ENCODE measurements at regions not wholly inside any gene's neighbourhood (a gene's known extent, or its start where the extent isn't known, plus 50 kb on each side); places are given as distances from the start of the nearest gene placed in this dataset.
A peak's percentile ranks its signal among the peaks of the same experiment; 100 is the strongest.
"Not testable (repeated sequence)": the region's sequence is repeated elsewhere in the genome, so short reads cannot be mapped to it uniquely, and the experiment has no call there.

- H3K27ac ChIP-seq (ENCODE audit: low read length); intact Hi-C loops (cut with DNase I); ATAC-seq; H3K27me3 ChIP-seq (ENCODE audit: control insufficient read depth, insufficient read depth); H3K9me3 ChIP-seq (ENCODE audit: control insufficient read depth, low read length); DNase-seq; H3K4me3 ChIP-seq (ENCODE audit: low read length); H3K4me1 ChIP-seq (ENCODE audit: control insufficient read depth, insufficient read depth, low read length): not testable (repeated sequence)
- WGBS, result 86% methylated on average over 16 of the region's 16 CpGs
Measured at GRCh38 chr1:219863816-219864215, 64.5 kb downstream of the SLC30A10 start.

- no peak for DNase-seq
- Histone ChIP-seq H3K9me3 (ENCODE audit: control insufficient read depth, low read length) (no peaks in the 10 kb centered on the region), H3K27me3 (ENCODE audit: control insufficient read depth, insufficient read depth) (no peaks in the 10 kb centered on the region), H3K4me1 (ENCODE audit: control insufficient read depth, insufficient read depth, low read length) (no peaks in the 10 kb centered on the region), H3K27ac (ENCODE audit: low read length) (no peak overlapping the region), H3K4me3 (ENCODE audit: low read length) (no peak overlapping the region)
- no peak for ATAC-seq
- WGBS, result 40% methylated on average over 1 of the region's 1 CpG
- intact Hi-C loops (cut with DNase I), result no loop called here
Measured at GRCh38 chr1:219862366-219862765, 66.0 kb downstream of the SLC30A10 start.

DNA sequence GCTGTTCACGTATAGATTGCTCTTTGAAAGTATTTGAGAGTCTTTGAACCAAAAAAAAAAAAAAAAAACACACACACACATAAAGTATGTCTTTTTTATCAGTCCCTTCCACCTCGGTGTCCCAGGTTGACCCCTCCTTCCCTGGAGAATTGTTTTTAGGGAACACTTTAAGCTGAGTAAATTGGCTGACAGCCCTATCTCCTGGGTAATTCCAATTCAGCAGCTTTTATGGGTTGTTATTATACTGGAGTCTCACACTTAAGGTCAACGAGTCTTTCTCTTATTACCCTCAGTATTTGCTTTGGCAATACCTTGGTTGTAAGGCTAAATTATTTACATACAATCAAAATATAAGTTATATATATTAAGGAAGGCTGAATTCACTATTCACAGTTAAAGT, 69.4 kb downstream of the SLC30A10 start:
- 40% methylated on average over 3 of the region's 3 CpGs for WGBS

DNA sequence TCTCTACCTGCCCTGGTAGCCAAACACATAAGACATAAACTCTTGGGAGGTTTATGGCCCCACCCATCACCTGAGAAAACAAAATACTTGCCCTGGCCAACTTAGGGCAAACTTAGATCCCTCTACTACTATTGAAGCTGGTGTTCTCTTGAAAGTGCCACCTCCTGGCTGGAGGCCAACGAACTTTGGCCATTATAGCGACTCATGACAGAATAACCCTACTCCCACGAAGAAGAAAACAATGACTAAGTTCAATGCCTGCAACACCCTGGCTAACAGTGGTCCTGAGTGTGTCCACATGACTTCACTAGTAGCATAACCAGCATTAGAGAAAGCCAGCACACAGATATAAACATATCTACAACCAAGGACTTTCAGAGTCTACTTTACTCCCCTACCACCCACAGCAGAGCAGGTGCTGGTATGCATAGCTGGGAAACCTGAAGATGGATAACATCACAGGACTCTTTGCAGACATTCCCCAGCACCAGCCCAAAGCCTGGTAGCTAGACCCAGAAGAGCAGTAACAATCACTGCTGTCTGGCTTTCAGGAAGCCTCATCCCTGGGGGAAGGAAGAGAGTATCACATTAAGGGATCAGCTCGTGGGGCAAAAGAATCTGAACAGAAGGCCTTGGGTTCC, 81.0 kb downstream of the SLC30A10 start:
- H3K27me3 ChIP-seq (ENCODE audit: control insufficient read depth, insufficient read depth), result no peaks in the 10 kb centered on the region
- H3K9me3 ChIP-seq (ENCODE audit: control insufficient read depth, low read length), result peaks cover 2% of the 10 kb centered on the region
- intact Hi-C loops (cut with DNase I), result no loop called here
- H3K4me1 ChIP-seq (ENCODE audit: control insufficient read depth, insufficient read depth, low read length), result no peaks in the 10 kb centered on the region
- peak in 1 of 3 donors; percentile 35 for DNase-seq
- no peak overlapping the region for H3K4me3 ChIP-seq (ENCODE audit: low read length)
- no peak for ATAC-seq
- no peak overlapping the region for H3K27ac ChIP-seq (ENCODE audit: low read length)
- 72% methylated on average over 4 of the region's 4 CpGs for WGBS

More for the DNA sequence above, 69.4 kb downstream of the SLC30A10 start:
- no peak for DNase-seq
- Histone ChIP-seq H3K27me3 (ENCODE audit: control insufficient read depth, insufficient read depth) (no peaks in the 10 kb centered on the region), H3K4me3 (ENCODE audit: low read length) (no peak overlapping the region), H3K27ac (ENCODE audit: low read length) (no peak overlapping the region), H3K4me1 (ENCODE audit: control insufficient read depth, insufficient read depth, low read length) (no peaks in the 10 kb centered on the region), H3K9me3 (ENCODE audit: control insufficient read depth, low read length) (no peaks in the 10 kb centered on the region)
- ATAC-seq, result no peak
- intact Hi-C loops (cut with DNase I), result no loop called here

- intact Hi-C loops (cut with DNase I); H3K4me3 ChIP-seq (ENCODE audit: low read length); H3K4me1 ChIP-seq (ENCODE audit: control insufficient read depth, insufficient read depth, low read length); ATAC-seq; H3K27ac ChIP-seq (ENCODE audit: low read length); H3K9me3 ChIP-seq (ENCODE audit: control insufficient read depth, low read length); DNase-seq; H3K27me3 ChIP-seq (ENCODE audit: control insufficient read depth, insufficient read depth): not testable (repeated sequence)
- WGBS, result 65% methylated on average over 14 of the region's 15 CpGs
Measured at GRCh38 chr1:219839595-219839994, 88.8 kb downstream of the SLC30A10 start.

DNA sequence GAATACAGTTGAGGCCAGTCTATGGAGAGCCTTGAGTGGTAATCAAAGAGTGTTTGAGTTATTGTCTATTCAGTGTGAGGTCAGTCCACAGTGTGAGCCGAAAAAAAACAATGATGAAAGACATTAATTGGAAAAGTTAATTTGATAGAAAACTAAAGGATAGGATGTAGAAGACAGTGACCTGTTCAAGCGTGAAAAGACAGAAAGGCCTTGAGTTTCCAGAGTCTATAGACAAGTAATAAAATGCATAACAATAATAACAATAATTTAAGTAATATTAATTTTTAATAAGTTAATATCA, 90.4 kb downstream of the SLC30A10 start:
- no peak overlapping the region for H3K4me3 ChIP-seq (ENCODE audit: low read length)
- DNase-seq (no peak), ATAC-seq (no peak)
- intact Hi-C loops (cut with DNase I), result no loop called here
- no peaks in the 10 kb centered on the region for H3K4me1 ChIP-seq (ENCODE audit: control insufficient read depth, insufficient read depth, low read length)
- H3K27me3 ChIP-seq (ENCODE audit: control insufficient read depth, insufficient read depth), result no peaks in the 10 kb centered on the region
- H3K9me3 ChIP-seq (ENCODE audit: control insufficient read depth, low read length), result no peaks in the 10 kb centered on the region
- no peak overlapping the region for H3K27ac ChIP-seq (ENCODE audit: low read length)
- WGBS, result 67% methylated on average over 2 of the region's 2 CpGs

DNA sequence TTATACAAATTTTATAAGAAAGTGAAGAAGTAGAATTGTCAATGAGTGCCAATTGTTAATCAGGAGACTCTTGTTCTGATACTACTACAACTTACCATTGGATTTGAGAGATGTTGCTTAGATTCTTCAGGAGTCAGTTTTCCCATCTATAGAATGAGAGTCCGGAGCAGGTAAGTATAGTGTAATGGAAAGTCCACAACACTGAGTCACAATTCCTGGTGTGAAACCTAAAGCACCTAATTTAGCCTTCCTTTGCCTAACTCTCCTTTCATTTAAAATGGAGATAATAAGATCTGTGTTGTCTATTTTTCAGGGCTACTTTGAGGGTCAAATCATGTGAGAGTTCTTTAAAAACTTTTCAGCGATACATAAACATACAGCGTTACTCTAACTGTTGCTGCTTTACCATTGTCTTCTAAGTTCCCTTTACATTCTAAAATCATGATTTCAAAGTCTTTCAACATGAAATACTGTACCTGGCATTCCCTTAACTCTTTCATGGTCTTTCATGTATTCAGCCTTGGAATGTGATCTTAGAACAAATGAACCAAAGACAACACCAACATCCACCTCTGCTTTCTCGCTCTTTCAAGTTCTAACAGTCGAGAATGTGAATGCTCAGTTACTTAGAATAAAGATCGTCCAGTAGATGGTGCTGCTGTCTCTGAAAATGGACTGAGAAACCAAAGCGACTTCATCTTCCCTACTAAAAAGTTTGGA, 90.9 kb downstream of the SLC30A10 start:
- Histone ChIP-seq H3K4me3 (ENCODE audit: low read length) (no peak overlapping the region), H3K27me3 (ENCODE audit: control insufficient read depth, insufficient read depth) (no peaks in the 10 kb centered on the region), H3K4me1 (ENCODE audit: control insufficient read depth, insufficient read depth, low read length) (no peaks in the 10 kb centered on the region), H3K9me3 (ENCODE audit: control insufficient read depth, low read length) (no peaks in the 10 kb centered on the region), H3K27ac (ENCODE audit: low read length) (no peak overlapping the region)
- DNase-seq (no peak), ATAC-seq (no peak)
- intact Hi-C loops (cut with DNase I), result no loop called here
- WGBS, result 42% methylated on average over 7 of the region's 7 CpGs

DNA sequence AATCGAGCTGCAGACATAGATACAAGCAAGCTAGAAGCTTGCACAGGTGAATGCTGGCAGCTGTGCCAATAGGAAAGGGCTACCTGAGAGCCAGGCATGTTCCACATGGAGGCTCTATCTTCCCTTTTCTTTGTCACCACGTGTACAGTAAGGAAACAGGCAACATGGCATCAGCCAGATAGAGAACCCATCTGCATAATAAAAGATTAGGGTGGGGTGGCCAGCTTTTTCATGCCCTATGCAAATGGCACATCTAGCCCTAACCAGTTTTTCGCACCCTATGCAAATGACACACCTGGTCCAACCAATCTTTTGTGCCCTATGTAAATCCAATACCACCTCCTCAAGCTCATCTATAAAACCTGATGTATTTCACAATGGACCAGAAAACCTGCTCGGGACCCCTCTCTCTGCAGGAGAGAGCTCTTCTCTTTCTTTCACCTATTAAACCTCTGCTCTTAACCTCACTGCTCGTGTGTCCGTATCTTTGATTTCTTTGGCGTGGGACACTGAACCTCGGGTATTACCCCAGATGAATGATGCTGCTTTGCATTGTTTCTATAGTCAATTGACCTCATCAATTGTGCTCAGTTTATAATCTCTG, 93.9 kb downstream of the SLC30A10 start:
- WGBS, result 58% methylated on average over 8 of the region's 8 CpGs
- Histone ChIP-seq H3K9me3 (ENCODE audit: control insufficient read depth, low read length) (no peaks in the 10 kb centered on the region), H3K4me1 (ENCODE audit: control insufficient read depth, insufficient read depth, low read length) (no peaks in the 10 kb centered on the region), H3K27me3 (ENCODE audit: control insufficient read depth, insufficient read depth) (no peaks in the 10 kb centered on the region), H3K4me3 (ENCODE audit: low read length) (no peak overlapping the region), H3K27ac (ENCODE audit: low read length) (no peak overlapping the region)
- ATAC-seq, result no peak
- intact Hi-C loops (cut with DNase I), result no loop called here
- DNase-seq, result no peak

GRCh38 chr1:219833214-219833815, 95.0 kb downstream of the SLC30A10 start:
- WGBS, result 80% methylated on average over 3 of the region's 3 CpGs
- Histone ChIP-seq H3K4me1 (ENCODE audit: control insufficient read depth, insufficient read depth, low read length) (no peaks in the 10 kb centered on the region), H3K9me3 (ENCODE audit: control insufficient read depth, low read length) (no peaks in the 10 kb centered on the region), H3K4me3 (ENCODE audit: low read length) (no peak overlapping the region), H3K27me3 (ENCODE audit: control insufficient read depth, insufficient read depth) (no peaks in the 10 kb centered on the region), H3K27ac (ENCODE audit: low read length) (no peak overlapping the region)
- DNase-seq, result no peak
- intact Hi-C loops (cut with DNase I), result no loop called here
- ATAC-seq, result no peak

DNA sequence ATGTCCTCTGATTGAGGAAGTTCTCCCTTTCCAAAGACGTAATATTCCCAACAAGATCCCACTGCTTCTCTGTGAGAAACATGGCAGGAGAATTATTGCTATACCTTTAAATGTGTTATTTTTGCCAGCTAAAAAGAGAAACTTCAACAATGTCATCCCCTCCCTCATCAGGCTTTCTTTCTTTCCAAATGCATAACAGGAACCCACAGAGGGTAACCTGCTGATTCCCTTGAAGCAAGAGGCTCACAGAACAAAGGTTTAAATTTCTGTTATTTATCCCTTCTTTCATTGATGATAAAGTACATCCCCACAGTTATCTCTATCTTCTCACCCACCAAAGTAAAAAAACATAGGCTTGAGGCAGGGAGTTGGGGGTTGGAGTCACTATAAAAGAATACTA, 102.1 kb downstream of the SLC30A10 start:
- Histone ChIP-seq H3K27ac (ENCODE audit: low read length) (no peak overlapping the region), H3K27me3 (ENCODE audit: control insufficient read depth, insufficient read depth) (no peaks in the 10 kb centered on the region), H3K4me3 (ENCODE audit: low read length) (no peak overlapping the region), H3K9me3 (ENCODE audit: control insufficient read depth, low read length) (no peaks in the 10 kb centered on the region), H3K4me1 (ENCODE audit: control insufficient read depth, insufficient read depth, low read length) (no peaks in the 10 kb centered on the region)
- intact Hi-C loops (cut with DNase I), result no loop called here
- no peak for ATAC-seq
- no peak for DNase-seq
- 75% methylated on average over 1 of the region's 1 CpG for WGBS

GRCh38 chr1:219825355-219825754, 103.0 kb downstream of the SLC30A10 start:
- H3K27ac ChIP-seq (ENCODE audit: low read length), result no peak overlapping the region
- no peaks in the 10 kb centered on the region for H3K27me3 ChIP-seq (ENCODE audit: control insufficient read depth, insufficient read depth)
- WGBS, result 90% methylated on average over 2 of the region's 2 CpGs
- intact Hi-C loops (cut with DNase I), result no loop called here
- no peaks in the 10 kb centered on the region for H3K4me1 ChIP-seq (ENCODE audit: control insufficient read depth, insufficient read depth, low read length)
- H3K9me3 ChIP-seq (ENCODE audit: control insufficient read depth, low read length), result no peaks in the 10 kb centered on the region
- H3K4me3 ChIP-seq (ENCODE audit: low read length), result no peak overlapping the region
- DNase-seq, result no peak
- ATAC-seq, result no peak
